HEK293 (cell line): ENCODE measurements at regions not wholly inside any gene's neighbourhood (a gene's known extent, or its start where the extent isn't known, plus 50 kb on each side); places are given as distances from the start of the nearest gene placed in this dataset.

Source experiments
- CTCF ChIA-PET: fragments of 350-600 bp; formaldehyde crosslinking; extraction: SDS; loops from one replicate; lab custom pipeline; 2021; ENCODE audit warnings: antibody characterized with exemption; lab: Yijun Ruan, JAX
- POLR2A ChIA-PET: fragments of 300-600 bp; formaldehyde crosslinking; extraction: SDS; loops from one replicate; lab custom pipeline; 2020; ENCODE audit warnings: antibody characterized with exemption, inconsistent platforms; lab: Yijun Ruan, JAX
- H3K27ac ChIP-seq: fragments of 200-500 bp; sonication (Bioruptor generic); 2 replicates; pipeline ENCODE4 v1.5.1; 2014; ENCODE audit warnings: low read depth, low read length, control low read depth, inconsistent platforms; ENCODE audit errors: extremely low read depth
- H3K36me3 ChIP-seq, 2 experiments: fragments of 200-500 bp in 1 of 2; sonication (Bioruptor generic) in 1 of 2; 1 replicate in 1 of 2; 2 replicates in 1 of 2; pipeline ENCODE4 v1.5.1; 2014 to 2017; ENCODE audit warnings: inconsistent platforms in 2 of 2, low read length in 2 of 2; ENCODE audit not compliant: control insufficient read depth in 2 of 2, insufficient read depth in 1 of 2
- H3K4me1 ChIP-seq: fragments of 200-500 bp; sonication (Bioruptor generic); 2 replicates; pipeline ENCODE4 v1.5.1; 2014; ENCODE audit warnings: mild to moderate bottlenecking, low read length, inconsistent platforms; ENCODE audit not compliant: control insufficient read depth, insufficient read depth
- H3K4me3 ChIP-seq: 2 replicates; pipeline ENCODE4 v1.5.1; 2011; ENCODE audit warnings: low read depth, mild to moderate bottlenecking, control low read depth, low read length, moderate library complexity
- H3K9me3 ChIP-seq: fragments of 200-500 bp; sonication (Bioruptor generic); 2 replicates; pipeline ENCODE4 v1.5.1; 2014; ENCODE audit warnings: low read depth, low read length, inconsistent platforms; ENCODE audit not compliant: control insufficient read depth, insufficient read depth
- AEBP2 ChIP-seq: fragments of 450-650 bp; formaldehyde crosslinking; IDR thresholded peaks from 2 replicates; pipeline ENCODE4 v1.5.1; 2016; ENCODE audit warnings: missing biosample characterization, missing genetic modification characterization, borderline replicate concordance
- GLIS2 ChIP-seq: fragments of 450-650 bp; formaldehyde crosslinking; IDR thresholded peaks from 2 replicates; pipeline ENCODE4 v1.5.1; 2016; ENCODE audit warnings: missing biosample characterization, missing genetic modification characterization
- OVOL3 ChIP-seq: fragments of 450-650 bp; formaldehyde crosslinking; IDR thresholded peaks from 2 replicates; pipeline ENCODE4 v1.5.1; 2016; ENCODE audit warnings: missing biosample characterization, missing genetic modification characterization
- PRDM10 ChIP-seq: fragments of 450-650 bp; formaldehyde crosslinking; IDR thresholded peaks from 2 replicates; pipeline ENCODE4 v1.5.1; 2016; ENCODE audit warnings: missing biosample characterization, missing genetic modification characterization
- SALL2 ChIP-seq: fragments of 450-650 bp; formaldehyde crosslinking; IDR thresholded peaks from 2 replicates; pipeline ENCODE4 v1.5.0; 2017; ENCODE audit warnings: missing biosample characterization, mild to moderate bottlenecking, missing genetic modification characterization, borderline replicate concordance
- ZNF112 ChIP-seq: fragments of 450-650 bp; formaldehyde crosslinking; IDR thresholded peaks from 2 replicates; pipeline ENCODE4 v1.5.0; 2017; ENCODE audit warnings: missing biosample characterization, missing genetic modification characterization
- ZNF169 ChIP-seq: fragments of 450-650 bp; formaldehyde crosslinking; IDR thresholded peaks from 2 replicates; pipeline ENCODE4 v1.5.1; 2016; ENCODE audit warnings: missing biosample characterization, missing genetic modification characterization
- ZNF223 ChIP-seq: fragments of 450-650 bp; formaldehyde crosslinking; IDR thresholded peaks from 2 replicates; pipeline ENCODE4 v1.5.1; 2016; ENCODE audit warnings: missing biosample characterization, missing genetic modification characterization
- ZNF366 ChIP-seq: fragments of 450-650 bp; formaldehyde crosslinking; conservative IDR thresholded peaks from 2 replicates; pipeline ENCODE4 v1.5.1; 2016; ENCODE audit warnings: missing biosample characterization, missing genetic modification characterization
- ZNF404 ChIP-seq: fragments of 450-650 bp; formaldehyde crosslinking; IDR thresholded peaks from 2 replicates; pipeline ENCODE4 v1.5.1; 2017; ENCODE audit warnings: missing biosample characterization, missing genetic modification characterization
- ZNF501 ChIP-seq: fragments of 450-650 bp; formaldehyde crosslinking; IDR thresholded peaks from 2 replicates; pipeline ENCODE4 v1.5.1; 2016; ENCODE audit warnings: missing biosample characterization, missing genetic modification characterization
- ZNF571 ChIP-seq: fragments of 450-650 bp; formaldehyde crosslinking; IDR thresholded peaks from 2 replicates; pipeline ENCODE4 v1.5.0; 2017; ENCODE audit warnings: missing biosample characterization, missing genetic modification characterization
- ZNF645 ChIP-seq: fragments of 450-650 bp; formaldehyde crosslinking; IDR thresholded peaks from 2 replicates; pipeline ENCODE4; 2016; ENCODE audit warnings: missing biosample characterization, missing genetic modification characterization
- ZNF664 ChIP-seq: fragments of 450-650 bp; formaldehyde crosslinking; IDR thresholded peaks from 2 replicates; pipeline ENCODE4 v1.5.1; 2016; ENCODE audit warnings: missing biosample characterization, missing genetic modification characterization
- ZNF692 ChIP-seq: fragments of 450-650 bp; formaldehyde crosslinking; IDR thresholded peaks from 2 replicates; pipeline ENCODE4 v1.5.1; 2016; ENCODE audit warnings: missing biosample characterization, missing genetic modification characterization
- ZNF707 ChIP-seq: fragments of 450-650 bp; formaldehyde crosslinking; IDR thresholded peaks from 2 replicates; pipeline ENCODE4 v1.5.1; 2016; ENCODE audit warnings: missing biosample characterization, missing genetic modification characterization
- ZNF792 ChIP-seq: fragments of 450-650 bp; formaldehyde crosslinking; IDR thresholded peaks from 2 replicates; pipeline ENCODE4 v1.5.1; 2016; ENCODE audit warnings: missing biosample characterization, missing genetic modification characterization
- ZNF837 ChIP-seq: fragments of 450-650 bp; formaldehyde crosslinking; IDR thresholded peaks from 2 replicates; pipeline ENCODE4 v1.5.1; 2016; ENCODE audit warnings: missing biosample characterization, missing genetic modification characterization
- ZSCAN18 ChIP-seq: fragments of 450-650 bp; formaldehyde crosslinking; IDR thresholded peaks from 2 replicates; pipeline ENCODE4 v1.5.1; 2016; ENCODE audit warnings: missing biosample characterization, missing genetic modification characterization
- ZSCAN30 ChIP-seq: fragments of 450-650 bp; IDR thresholded peaks from 2 replicates; pipeline ENCODE4 v1.5.1; 2018; ENCODE audit warnings: missing biosample characterization, mild to moderate bottlenecking, missing genetic modification characterization, moderate library complexity
- TF ChIP-seq, protein P1 (sequence below): fragments of 450-650 bp; formaldehyde crosslinking; IDR thresholded peaks from 2 replicates; pipeline ENCODE4 v1.5.1; 2016; ENCODE audit warnings: missing biosample characterization, missing genetic modification characterization

- TF ChIP-seq ZNF169 (tag by site-specific recombination) (no peak), AEBP2 (tag by site-specific recombination) (no peak), GLIS2 (tag by site-specific recombination) (no peak), ZNF664 (no peak), ZNF223 (tag by site-specific recombination) (no peak), SALL2 (tag by site-specific recombination) (no peak), ZNF837 (tag by site-specific recombination) (no peak), ZNF707 (tag by site-specific recombination) (no peak), ZNF366 (tag by site-specific recombination) (no peak), ZSCAN18 (tag by site-specific recombination) (no peak), ZNF692 (tag by site-specific recombination) (no peak)
- no peaks in the 10 kb centered on the region for H3K9me3 ChIP-seq
- CTCF ChIA-PET = no interaction called here
- POLR2A ChIA-PET = no interaction called here
- H3K4me1 ChIP-seq = no peaks in the 10 kb centered on the region
- H3K36me3 ChIP-seq = no peaks in the 10 kb centered on the region
- no peak overlapping the region for H3K4me3 ChIP-seq
- no peak overlapping the region for H3K27ac ChIP-seq
Observed at GRCh38 chr13:76607866-76608265, 278.3 kb downstream of the KCTD12 start.

GRCh38 chr13:76600081-76600480 lies 286.1 kb downstream of the KCTD12 start:
- POLR2A ChIA-PET = no interaction called here
- no peaks in the 10 kb centered on the region for H3K36me3 ChIP-seq
- no peak overlapping the region for H3K4me3 ChIP-seq
- CTCF ChIA-PET = no interaction called here
- H3K27ac ChIP-seq = no peak overlapping the region
- TF ChIP-seq ZNF112 (tag by site-specific recombination) = no peak
- TF ChIP-seq, all 188 proteins: peak for 0
- Histone ChIP-seq H3K9me3 (no peaks in the 10 kb centered on the region), H3K4me1 (no peaks in the 10 kb centered on the region)

DNA sequence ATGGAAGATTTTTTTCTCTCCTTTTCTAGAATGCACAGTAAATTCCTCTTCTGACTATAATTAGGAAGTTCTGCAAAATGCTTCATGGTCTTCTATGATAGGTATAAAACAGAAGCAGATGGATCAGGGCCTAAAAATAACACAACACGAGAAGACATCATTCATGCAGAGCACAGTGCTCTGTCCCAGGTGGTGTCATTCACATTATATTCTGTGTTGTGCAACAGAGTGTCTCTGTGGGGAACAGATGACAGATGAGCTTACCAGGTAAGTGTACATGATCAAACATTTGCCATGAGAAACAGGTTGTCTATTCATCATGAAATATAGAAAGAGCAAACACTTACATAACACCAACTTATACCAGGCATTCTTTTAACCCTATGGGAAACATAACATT lies 288.3 kb downstream of the KCTD12 start:
- no peaks in the 10 kb centered on the region for H3K9me3 ChIP-seq
- no peak overlapping the region for H3K27ac ChIP-seq
- H3K4me3 ChIP-seq = no peak overlapping the region
- POLR2A ChIA-PET = no interaction called here
- no peaks in the 10 kb centered on the region for H3K36me3 ChIP-seq
- H3K4me1 ChIP-seq = no peaks in the 10 kb centered on the region
- CTCF ChIA-PET = no interaction called here
- no peak for TF ChIP-seq ZNF792 (tag by site-specific recombination)
- no peak for TF ChIP-seq PRDM10
- TF ChIP-seq ZNF571 (tag by site-specific recombination) = no peak
- TF ChIP-seq, protein P1, sequence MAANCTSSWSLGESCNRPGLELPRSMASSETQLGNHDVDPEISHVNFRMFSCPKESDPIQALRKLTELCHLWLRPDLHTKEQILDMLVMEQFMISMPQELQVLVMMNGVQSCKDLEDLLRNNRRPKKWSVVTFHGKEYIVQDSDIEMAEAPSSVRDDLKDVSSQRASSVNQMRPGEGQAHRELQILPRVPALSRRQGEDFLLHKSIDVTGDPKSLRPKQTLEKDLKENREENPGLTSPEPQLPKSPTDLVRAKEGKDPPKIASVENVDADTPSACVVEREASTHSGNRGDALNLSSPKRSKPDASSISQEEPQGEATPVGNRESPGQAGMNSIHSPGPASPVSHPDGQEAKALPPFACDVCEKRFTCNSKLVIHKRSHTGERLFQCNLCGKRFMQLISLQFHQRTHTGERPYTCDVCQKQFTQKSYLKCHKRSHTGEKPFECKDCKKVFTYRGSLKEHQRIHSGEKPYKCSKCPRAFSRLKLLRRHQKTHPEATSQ = no peak
- TF ChIP-seq ZNF501 (tag by site-specific recombination) = no peak
- no peak for TF ChIP-seq ZSCAN30
- no peak for TF ChIP-seq OVOL3 (tag by site-specific recombination)
- TF ChIP-seq ZNF645 = no peak
- TF ChIP-seq ZNF404 = no peak
